ENCODE measurements at regions not wholly inside any gene's neighbourhood (a gene's known extent, or its start where the extent isn't known, plus 50 kb on each side); places are given as distances from the start of the nearest gene placed in this dataset. TPM values are rescaled to one million over a fixed set of nuclear protein-coding genes. Genes with fewer than 3 reads are reported as not detected.

GRCh38 chr6:62338477-62338876, 52.5 kb upstream of the KHDRBS2 start:
- no peaks in the 10 kb centered on the region for H3K4me1 Mint-ChIP-seq
- Histone ChIP-seq H4K20me1 (replicated peaks; ENCODE audit: insufficient read depth) (no peaks in the 10 kb centered on the region), H3K4me3 (no peak overlapping the region), H3F3A (replicated peaks; ENCODE audit: low read depth) (no peaks in the 10 kb centered on the region), H3K79me2 (replicated peaks; ENCODE audit: insufficient read depth) (no peaks in the 10 kb centered on the region), H3K36me3 (ENCODE audit: insufficient read depth) (no peaks in the 10 kb centered on the region), H3K4me1 (ENCODE audit: insufficient read depth) (no peaks in the 10 kb centered on the region), H3K27me3 (ENCODE audit: insufficient read depth) (no peaks in the 10 kb centered on the region), H3K9me2 (ENCODE audit: insufficient read depth) (0 out of 2 replicates have a peak, but pooled peaks cover 3% of the 10 kb centered on the region), H2AFZ (no peak overlapping the region), H3K27ac (ENCODE audit: low read depth) (no peak overlapping the region), H3K4me2 (no peak overlapping the region)
- no peak overlapping the region for H3K4me3 Mint-ChIP-seq
- TF ChIP-seq ETS1 (IDR thresholded peaks at IDR 0.05) (no peak), NANOG (IDR thresholded peaks at IDR 0.05; ENCODE audit: borderline replicate concordance) (no peak)
- peaks cover 7% of the 10 kb centered on the region; the same call in 2 of the 3 replicates for H3K36me3 Mint-ChIP-seq (ENCODE audit: low read depth)
- peaks cover 33% of the 10 kb centered on the region for H3K9me3 Mint-ChIP-seq
- DNase-seq (ENCODE audit: low spot score) (no peak), ATAC-seq (no peak)
- no peaks in the 10 kb centered on the region for H3K27me3 Mint-ChIP-seq (ENCODE audit: insufficient read depth, low read depth, poor library complexity)
- no peak overlapping the region for H3K27ac Mint-ChIP-seq

Small RNAs in the stretch of these regions (small RNA-seq; reads per million reads assigned to genes)
- gene AL355375.2 (ENCODE audit: low replicate concordance) = not detected

Measured in GM23338 (cell line).